SK-N-SH treated with all-trans-retinoic acid at 6 μM for 48 hours (cell line): ENCODE measurements at regions not wholly inside any gene's neighbourhood (a gene's known extent, or its start where the extent isn't known, plus 50 kb on each side); places are given as distances from the start of the nearest gene placed in this dataset.
"Not testable (repeated sequence)": the region's sequence is repeated elsewhere in the genome, so short reads cannot be mapped to it uniquely, and the experiment has no call there.

Source experiments
- SNAI2 ChIP-seq: fragments of 250-450 bp; sonication (Bioruptor Pico); IDR thresholded peaks from 2 replicates; pipeline ENCODE4 v1.5.0; 2020; ENCODE audit warnings: mild to moderate bottlenecking, moderate library complexity
- ZFP3 ChIP-seq: fragments of 250-450 bp; sonication (Bioruptor Pico); IDR thresholded peaks from 2 replicates; pipeline ENCODE4 v1.5.0; 2020; ENCODE audit warnings: mild to moderate bottlenecking, moderate library complexity
- ZFP30 ChIP-seq: fragments of 450-650 bp; formaldehyde crosslinking; IDR thresholded peaks from 2 replicates; pipeline ENCODE4 v1.5.0; 2022; ENCODE audit warnings: mild to moderate bottlenecking, moderate library complexity
- ZNF565 ChIP-seq: fragments of 450-650 bp; formaldehyde crosslinking; conservative IDR thresholded peaks from 2 replicates; pipeline ENCODE4 v1.5.0; 2020; ENCODE audit warnings: low read depth, mild to moderate bottlenecking, moderate library complexity
- ZNF8 ChIP-seq: fragments of 450-650 bp; formaldehyde crosslinking; IDR thresholded peaks from 2 replicates; pipeline ENCODE4 v1.5.0; 2020; ENCODE audit warnings: mild to moderate bottlenecking, moderate library complexity
- TF ChIP-seq, protein P1 (sequence below): fragments of 250-450 bp; sonication (Bioruptor Pico); IDR thresholded peaks from 2 replicates; pipeline ENCODE4 v1.5.1; 2021; ENCODE audit warnings: mild to moderate bottlenecking, moderate library complexity

DNA sequence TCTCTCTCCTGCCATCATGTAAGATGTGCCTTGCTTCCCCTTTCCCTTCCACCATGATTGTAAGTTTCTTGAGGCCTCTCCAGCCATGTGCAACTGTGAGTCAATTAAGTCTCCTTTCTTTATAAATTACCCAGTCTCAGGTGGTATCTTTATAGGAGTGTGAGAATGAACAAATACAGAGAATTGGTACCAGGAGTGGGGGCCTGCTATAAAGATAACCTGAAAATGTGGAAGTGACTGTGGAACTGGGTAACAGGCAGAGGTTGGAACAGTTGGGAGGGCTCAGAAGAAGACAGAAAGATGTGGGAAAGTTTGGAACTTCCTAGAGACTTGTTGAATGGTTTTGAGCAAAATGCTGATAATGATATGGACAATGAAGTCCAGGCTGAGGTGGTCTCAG, 50.8 kb upstream of the LTA4H start:
- TF ChIP-seq SNAI2 (CRISPR knock-in tag); ZFP3 (CRISPR knock-in tag); ZFP30; ZNF8 (CRISPR knock-in tag); ZNF565 (CRISPR knock-in tag): not testable (repeated sequence)
- TF ChIP-seq, protein P1, sequence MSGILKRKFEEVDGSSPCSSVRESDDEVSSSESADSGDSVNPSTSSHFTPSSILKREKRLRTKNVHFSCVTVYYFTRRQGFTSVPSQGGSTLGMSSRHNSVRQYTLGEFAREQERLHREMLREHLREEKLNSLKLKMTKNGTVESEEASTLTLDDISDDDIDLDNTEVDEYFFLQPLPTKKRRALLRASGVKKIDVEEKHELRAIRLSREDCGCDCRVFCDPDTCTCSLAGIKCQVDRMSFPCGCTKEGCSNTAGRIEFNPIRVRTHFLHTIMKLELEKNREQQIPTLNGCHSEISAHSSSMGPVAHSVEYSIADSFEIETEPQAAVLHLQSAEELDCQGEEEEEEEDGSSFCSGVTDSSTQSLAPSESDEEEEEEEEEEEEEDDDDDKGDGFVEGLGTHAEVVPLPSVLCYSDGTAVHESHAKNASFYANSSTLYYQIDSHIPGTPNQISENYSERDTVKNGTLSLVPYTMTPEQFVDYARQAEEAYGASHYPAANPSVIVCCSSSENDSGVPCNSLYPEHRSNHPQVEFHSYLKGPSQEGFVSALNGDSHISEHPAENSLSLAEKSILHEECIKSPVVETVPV = not testable (repeated sequence)
